ENCODE measurements at regions not wholly inside any gene's neighbourhood (a gene's known extent, or its start where the extent isn't known, plus 50 kb on each side); places are given as distances from the start of the nearest gene placed in this dataset.

- no peak for TF ChIP-seq CTCF (IDR thresholded peaks at IDR 0.05; ENCODE audit: low read depth, low read length, missing control alignments)
- DNase-seq (ENCODE audit: extremely low read depth, low read depth), result no peak
- H3K4me3 ChIP-seq (replicated peaks; ENCODE audit: low read depth, low read length), result no peak overlapping the region
These were observed 291.4 kb downstream of the KLF6 start for GRCh38 chr10:3493621-3494020.

GRCh38 chr10:3491571-3491970 lies 293.4 kb downstream of the KLF6 start:
- DNase-seq (ENCODE audit: extremely low read depth, low read depth), result no peak
- TF ChIP-seq CTCF (IDR thresholded peaks at IDR 0.05; ENCODE audit: low read depth, low read length, missing control alignments), result no peak
- no peak overlapping the region for H3K4me3 ChIP-seq (replicated peaks; ENCODE audit: low read depth, low read length)

GRCh38 chr10:3487228-3487627 lies 297.8 kb downstream of the KLF6 start:
- no peak for DNase-seq (ENCODE audit: extremely low read depth, low read depth)
- no peak overlapping the region for H3K4me3 ChIP-seq (replicated peaks; ENCODE audit: low read depth, low read length)
- no peak for TF ChIP-seq CTCF (IDR thresholded peaks at IDR 0.05; ENCODE audit: low read depth, low read length, missing control alignments)

DNA sequence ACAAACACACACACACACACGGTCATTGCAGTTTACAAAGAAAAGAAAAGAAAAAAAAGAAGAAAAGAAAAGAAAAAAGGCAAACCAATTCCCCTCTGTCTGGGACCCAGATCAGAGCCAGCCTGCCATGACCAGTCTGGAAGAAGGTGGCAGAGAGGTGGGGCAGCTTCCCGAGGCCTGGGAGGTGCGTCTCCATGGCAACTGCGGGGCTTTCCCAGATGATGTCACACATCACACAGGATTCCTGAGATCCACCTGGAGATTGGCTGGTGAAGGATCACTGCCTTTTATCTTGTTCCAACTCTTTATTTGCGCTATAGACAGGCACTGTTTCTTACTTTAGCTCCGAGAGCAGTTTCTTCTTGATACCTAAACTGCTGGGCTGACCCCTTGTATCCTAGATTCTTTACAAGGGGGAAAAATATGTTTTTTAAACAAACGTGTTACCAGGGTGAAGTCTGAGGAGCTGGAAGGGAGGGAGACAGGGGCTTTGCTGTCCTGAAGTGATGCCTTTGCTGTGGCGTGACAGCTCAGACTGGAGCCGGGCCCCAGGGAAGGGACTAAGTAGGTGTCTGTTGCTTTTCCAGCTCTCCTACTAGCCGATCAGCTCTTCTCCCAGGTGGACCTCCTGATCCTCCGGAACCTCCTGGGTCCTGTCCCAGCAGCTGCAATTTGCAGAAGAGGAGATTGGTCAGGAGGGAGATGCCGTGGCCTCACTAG lies 298.5 kb downstream of the KLF6 start:
- no peak for TF ChIP-seq CTCF (IDR thresholded peaks at IDR 0.05; ENCODE audit: low read depth, low read length, missing control alignments)
- H3K4me3 ChIP-seq (replicated peaks; ENCODE audit: low read depth, low read length), result no peak overlapping the region
- DNase-seq (ENCODE audit: extremely low read depth, low read depth), result no peak

DNA sequence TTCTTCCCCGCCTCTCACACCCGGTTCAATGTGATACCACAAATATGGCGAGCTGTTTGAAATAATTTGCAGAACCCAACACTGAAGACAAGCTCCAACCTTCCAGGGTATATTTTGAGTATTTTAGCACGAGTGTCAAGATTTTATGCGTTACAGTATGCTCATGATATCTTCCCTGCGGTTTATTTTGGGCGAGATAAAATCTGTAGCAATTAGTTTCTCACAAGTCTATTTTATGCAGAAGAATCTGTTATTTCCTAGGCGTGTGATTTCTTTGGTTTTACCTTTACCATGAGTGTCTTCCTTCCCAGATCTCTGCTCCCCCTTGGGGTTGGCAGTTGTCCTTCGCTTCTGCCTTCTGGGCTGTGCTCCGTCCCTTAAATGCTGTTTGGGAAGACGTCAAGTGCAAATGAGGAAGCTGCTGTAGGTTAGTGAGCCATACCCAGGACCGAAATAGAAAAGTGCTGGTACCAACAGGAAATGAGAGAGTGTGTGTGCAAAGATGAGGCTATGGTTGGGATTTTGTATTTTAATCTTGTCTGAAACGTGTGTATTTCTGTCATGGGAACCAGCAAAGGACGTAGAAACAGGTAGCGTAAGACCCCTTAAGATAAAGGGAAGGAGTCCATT lies 299.8 kb downstream of the KLF6 start:
- no peak for DNase-seq (ENCODE audit: extremely low read depth, low read depth)
- H3K4me3 ChIP-seq (replicated peaks; ENCODE audit: low read depth, low read length), result no peak overlapping the region
- no peak for TF ChIP-seq CTCF (IDR thresholded peaks at IDR 0.05; ENCODE audit: low read depth, low read length, missing control alignments)

GRCh38 chr10:3484306-3485056 lies 300.5 kb downstream of the KLF6 start:
- no peak for TF ChIP-seq CTCF (IDR thresholded peaks at IDR 0.05; ENCODE audit: low read depth, low read length, missing control alignments)
- no peak overlapping the region for H3K4me3 ChIP-seq (replicated peaks; ENCODE audit: low read depth, low read length)
- no peak for DNase-seq (ENCODE audit: extremely low read depth, low read depth)
